CD14-positive monocyte (primary cell): ENCODE measurements at regions not wholly inside any gene's neighbourhood (a gene's known extent, or its start where the extent isn't known, plus 50 kb on each side); places are given as distances from the start of the nearest gene placed in this dataset.

Experiments used
- DNase-seq, 3 donors: peaks; one replicate each; pipeline ENCODE4 v3.0.0-alpha.2; 2011 to 2022
- H2AFZ ChIP-seq: 2 replicates; pipeline ENCODE4 v1.6.0; 2012; ENCODE audit warnings: mild to moderate bottlenecking, low read depth, low read length, inconsistent platforms; ENCODE audit not compliant: insufficient read depth, poor library complexity, severe bottlenecking
- H3K27ac ChIP-seq, 2 donors: 1 replicate in 1 of 2; 2 replicates in 1 of 2; pipeline ENCODE4 v1.5.1; 2012 to 2013; ENCODE audit warnings: low read length in 2 of 2, control low read depth in 1 of 2, inconsistent platforms in 1 of 2, low read depth in 1 of 2, mild to moderate bottlenecking in 1 of 2
- H3K27me3 ChIP-seq, 2 donors: one replicate each; pipeline versions ENCODE4 v1.6.0 to v1.6.1; 2011 to 2013; ENCODE audit warnings: low read length in 2 of 2; ENCODE audit not compliant: control insufficient read depth in 2 of 2, insufficient read depth in 2 of 2
- H3K36me3 ChIP-seq, 2 donors: replicated peaks in 1 of 2; 1 replicate in 1 of 2; 2 replicates in 1 of 2; pipeline versions ENCODE4 v1.5.1 to v1.6.1; 2012 to 2013; ENCODE audit warnings: low read length in 2 of 2, control low read depth in 1 of 2, inconsistent platforms in 1 of 2, mild to moderate bottlenecking in 1 of 2; ENCODE audit not compliant: insufficient read depth in 2 of 2, control insufficient read depth in 1 of 2
- H3K4me1 ChIP-seq, 2 donors: 1 replicate in 1 of 2; 2 replicates in 1 of 2; pipeline versions ENCODE4 v1.5.1 to v1.6.1; 2012 to 2013; ENCODE audit warnings: low read length in 2 of 2, control low read depth in 1 of 2, inconsistent platforms in 1 of 2, mild to moderate bottlenecking in 1 of 2, moderate library complexity in 1 of 2; ENCODE audit not compliant: insufficient read depth in 2 of 2, control insufficient read depth in 1 of 2
- H3K4me2 ChIP-seq: replicated peaks from 2 replicates; pipeline ENCODE3; 2012; ENCODE audit warnings: low read length, moderate library complexity, mild to moderate bottlenecking; ENCODE audit not compliant: poor library complexity, severe bottlenecking; ENCODE audit errors: extremely low read depth
- H3K4me3 ChIP-seq, 3 experiments: fragments of 200-600 bp in 1 of 3; sonication (generic) in 1 of 3; replicated peaks in 1 of 3; 1 replicate in 2 of 3; 2 replicates in 1 of 3; pipeline ENCODE4 v1.5.1; 2011 to 2013; ENCODE audit warnings: low read length in 3 of 3, mild to moderate bottlenecking in 3 of 3, control low read depth in 2 of 3, low read depth in 2 of 3, inconsistent platforms in 1 of 3, moderate library complexity in 1 of 3
- H3K79me2 ChIP-seq: 2 replicates; pipeline ENCODE4 v1.6.0; 2012; ENCODE audit warnings: mild to moderate bottlenecking, control low read depth, inconsistent platforms, low read length, moderate library complexity; ENCODE audit not compliant: insufficient read depth
- H3K9ac ChIP-seq: 2 replicates; pipeline ENCODE4 v1.6.0; 2017; ENCODE audit warnings: low read length, mild to moderate bottlenecking; ENCODE audit not compliant: insufficient read depth, poor library complexity, severe bottlenecking
- H3K9me3 ChIP-seq, 2 donors: replicated peaks in 1 of 2; 1 replicate in 1 of 2; 2 replicates in 1 of 2; pipeline versions ENCODE4 v1.5.1 to v1.6.1; 2012 to 2013; ENCODE audit warnings: low read length in 2 of 2, control low read depth in 1 of 2; ENCODE audit not compliant: control insufficient read depth in 1 of 2, insufficient read depth in 1 of 2
- H4K20me1 ChIP-seq: 2 replicates; pipeline ENCODE4 v1.6.0; 2012; ENCODE audit warnings: mild to moderate bottlenecking, low read length, control low read depth, moderate library complexity; ENCODE audit not compliant: insufficient read depth
- H3K27ac Mint-ChIP-seq, 7 donors: one replicate each; pipeline ENCODE4 v1.8.0; 2020; ENCODE audit warnings: mild to moderate bottlenecking in 7 of 7, mixed read lengths in 7 of 7, moderate library complexity in 6 of 7, inconsistent platforms in 2 of 7
- H3K27me3 Mint-ChIP-seq, 3 donors: one replicate each; pipeline ENCODE4 v1.8.0; 2021 to 2022; ENCODE audit warnings: low read depth in 3 of 3, mild to moderate bottlenecking in 3 of 3, mixed read lengths in 3 of 3, moderate library complexity in 3 of 3, inconsistent platforms in 1 of 3
- H3K36me3 Mint-ChIP-seq, 2 donors: one replicate each; pipeline ENCODE4 v1.8.0; 2020; ENCODE audit warnings: mixed read lengths in 2 of 2, inconsistent platforms in 1 of 2, mild to moderate bottlenecking in 1 of 2
- H3K4me1 Mint-ChIP-seq: one replicate; pipeline ENCODE4 v1.8.0; 2020; ENCODE audit warnings: mild to moderate bottlenecking, mixed read lengths
- H3K4me3 Mint-ChIP-seq, 2 donors: one replicate each; pipeline ENCODE4 v1.8.0; 2020; ENCODE audit warnings: mild to moderate bottlenecking in 2 of 2, mixed read lengths in 2 of 2, moderate library complexity in 1 of 2
- H3K9me3 Mint-ChIP-seq, 7 donors: one replicate each; pipeline ENCODE4 v1.8.0; 2020 to 2022; ENCODE audit warnings: mixed read lengths in 7 of 7, mild to moderate bottlenecking in 6 of 7, moderate library complexity in 6 of 7, inconsistent platforms in 2 of 7
- CTCF ChIP-seq: fragments of 200-600 bp; IDR thresholded peaks from one replicate; pipeline ENCODE4 v1.8.0; 2022; ENCODE audit warnings: antibody characterized with exemption, mild to moderate bottlenecking
- WGBS: methylation state at CpG from one replicate; pipeline ENCODE4 v1.1.5; 2013; ENCODE audit warnings: missing lambda C conversion rate; ENCODE audit not compliant: insufficient coverage; 5-methylcytosine and 5-hydroxymethylcytosine counted together
- intact Hi-C, 2 donors: fragments of 100-400 bp; cut with micrococcal nuclease; formaldehyde crosslinking; loops; one replicate each; pipeline versions ENCODE4 v1.15.0 to v1.15.1; 2023

DNA sequence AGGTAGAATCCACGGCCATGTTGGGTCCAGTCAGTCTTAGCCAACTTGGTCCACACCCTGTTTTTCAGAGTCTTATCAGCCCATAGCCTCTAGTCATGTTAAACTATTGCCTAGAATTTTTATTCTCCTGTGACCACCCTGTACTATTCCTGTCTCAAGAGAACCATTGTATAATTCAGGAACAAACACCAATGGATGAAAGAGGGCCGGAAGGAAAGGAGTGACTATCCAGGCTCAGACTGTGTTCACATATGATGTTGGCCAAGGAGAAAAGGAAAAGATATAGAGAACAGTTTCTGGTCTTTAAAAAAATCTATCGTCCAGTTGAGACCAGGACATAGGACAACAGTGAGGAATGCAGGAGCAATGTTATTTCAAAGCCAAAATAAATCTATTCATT, 82.9 kb upstream of the SETBP1 start:
- Histone ChIP-seq H3K9me3 (no peaks in the 10 kb centered on the region), H3K36me3 (no peaks in the 10 kb centered on the region), H2AFZ (no peak overlapping the region), H3K4me2 (no peak overlapping the region), H3K27ac (no peak overlapping the region), H3K4me1 (no peaks in the 10 kb centered on the region), H3K79me2 (no peaks in the 10 kb centered on the region), H3K9ac (no peak overlapping the region), H3K4me3 (no peak overlapping the region), H4K20me1 (no peaks in the 10 kb centered on the region), H3K27me3 (no peaks in the 10 kb centered on the region)
- Mint-ChIP-seq H3K36me3 (no peaks in the 10 kb centered on the region), H3K4me1 (peaks cover 5% of the 10 kb centered on the region), H3K27ac (no peak overlapping the region), H3K4me3 (no peak overlapping the region), H3K27me3 (peaks cover 0 to 3% (median 1%) of the 10 kb centered on the region in 3 donors), H3K9me3 (peaks cover 0 to 3% (median 0%) of the 10 kb centered on the region in 7 donors)
- 100% methylated on average over 1 of the region's 3 CpGs for WGBS
- intact Hi-C loops, result no loop called here
- no peak for TF ChIP-seq CTCF
- DNase-seq, result no peak

- Histone ChIP-seq H2AFZ (no peak overlapping the region), H3K27ac (no peak overlapping the region), H3K4me1 (no peaks in the 10 kb centered on the region), H4K20me1 (no peaks in the 10 kb centered on the region), H3K27me3 (no peaks in the 10 kb centered on the region), H3K4me3 (no peak overlapping the region), H3K9ac (no peak overlapping the region), H3K4me2 (no peak overlapping the region), H3K9me3 (no peaks in the 10 kb centered on the region), H3K79me2 (no peaks in the 10 kb centered on the region), H3K36me3 (no peaks in the 10 kb centered on the region)
- TF ChIP-seq CTCF, result no peak
- H3K4me3 Mint-ChIP-seq, result no peak overlapping the region
- H3K4me1 Mint-ChIP-seq, result peaks cover 5% of the 10 kb centered on the region
- no peaks in the 10 kb centered on the region for H3K36me3 Mint-ChIP-seq
- intact Hi-C loops, result no loop called here
- peaks cover 0 to 3% (median 0%) of the 10 kb centered on the region in 7 donors for H3K9me3 Mint-ChIP-seq
- DNase-seq, result no peak
- 100% methylated on average over 2 of the region's 4 CpGs for WGBS
- H3K27ac Mint-ChIP-seq, result no peak overlapping the region
- H3K27me3 Mint-ChIP-seq, result peaks cover 0 to 3% (median 1%) of the 10 kb centered on the region in 3 donors
Measured at GRCh38 chr18:44598514-44598913, 82.2 kb upstream of the SETBP1 start.
